ENCODE measurements at regions not wholly inside any gene's neighbourhood (a gene's known extent, or its start where the extent isn't known, plus 50 kb on each side); places are given as distances from the start of the nearest gene placed in this dataset.

DNA sequence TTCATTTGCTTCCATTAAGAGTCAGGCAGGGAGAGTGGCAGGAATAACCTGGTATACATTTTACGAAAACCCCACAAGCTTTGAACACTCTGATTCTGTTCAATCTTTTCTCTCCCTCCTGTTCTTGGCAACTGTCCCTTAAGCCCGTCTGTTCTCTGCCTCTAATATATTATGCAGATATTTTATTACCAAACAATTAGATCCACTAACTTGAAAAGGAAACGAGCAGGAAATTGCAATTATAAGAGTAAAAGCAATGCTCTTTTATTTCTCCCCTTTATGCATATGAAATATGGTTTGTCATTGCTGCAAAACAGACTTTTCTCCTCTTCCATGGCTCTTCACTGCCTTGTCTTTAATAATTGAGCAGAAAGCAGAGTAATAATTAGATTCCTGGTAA, 149.1 kb upstream of the CELF4 start (continued):
- TF ChIP-seq CREB1 (IDR thresholded peaks at IDR 0.05) = no peak
- TF ChIP-seq JUND (IDR thresholded peaks at IDR 0.05; ENCODE audit: low read length) = no peak

DNA sequence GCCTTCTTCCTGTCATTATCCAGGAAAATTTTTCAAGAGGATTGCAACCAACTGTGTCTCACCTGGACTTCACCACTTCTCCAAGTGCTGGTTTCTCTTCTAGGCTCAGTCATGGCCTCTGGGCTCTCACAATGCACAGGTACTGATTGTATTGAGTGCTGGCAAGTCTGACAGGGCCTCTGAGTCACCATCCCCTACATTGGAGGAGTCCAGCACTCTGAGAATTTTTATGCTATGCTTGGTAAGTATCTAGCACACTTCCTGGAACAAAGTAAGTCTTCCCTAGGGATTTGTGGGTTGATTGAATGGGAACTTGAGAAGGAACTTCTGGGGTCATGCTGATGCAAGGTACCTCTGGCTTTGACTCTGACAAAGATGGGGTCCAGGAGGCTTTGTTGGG, 147.2 kb upstream of the CELF4 start:
- no peak for DNase-seq (ENCODE audit: low read depth in 1 of 2, low spot score in 2 of 2)
- no peaks in the 10 kb centered on the region for H3K23me2 ChIP-seq (ENCODE audit: low read depth, low read length)
- TF ChIP-seq ATF3 (IDR thresholded peaks at IDR 0.05; ENCODE audit: insufficient read depth, low read depth, low read length) (no peak), EZH2 (IDR thresholded peaks at IDR 0.05; ENCODE audit: low read depth, low read length, severe bottlenecking) (no peak), POLR2AphosphoS5 (IDR thresholded peaks at IDR 0.05; ENCODE audit: low read depth, low read length) (no peak), ZNF274 (IDR thresholded peaks at IDR 0.05; ENCODE audit: borderline replicate concordance, extremely low read depth, low read length) (no peak), CBX8 (IDR thresholded peaks at IDR 0.05; ENCODE audit: borderline replicate concordance, low read depth, low read length) (no peak), SIX5 (IDR thresholded peaks at IDR 0.05; ENCODE audit: low read depth, low read length) (no peak), EP300 (IDR thresholded peaks at IDR 0.05; ENCODE audit: borderline replicate concordance in 1 of 2, low read depth in 2 of 2, low read length in 2 of 2) (no peak), HDAC2 (IDR thresholded peaks at IDR 0.05; ENCODE audit: borderline replicate concordance in 1 of 2, low read depth in 2 of 2, low read length in 2 of 2) (no peak), HDAC6 (IDR thresholded peaks at IDR 0.05; ENCODE audit: low read depth, low read length) (no peak)

More for the DNA sequence above, 147.2 kb upstream of the CELF4 start:
- no peaks in the 10 kb centered on the region; a peak in 1 of 7 replicates for H3K4me1 ChIP-seq (replicated peaks in 1 of 4; ENCODE audit: control insufficient read depth in 3 of 4, insufficient read depth in 4 of 4, low read length in 3 of 4)
- POLR2A ChIA-PET (ENCODE audit: partially characterized antibody) = no interaction called here
- H3K23ac ChIP-seq (ENCODE audit: insufficient read length) = no peak overlapping the region
- no peak overlapping the region for H2BK120ac ChIP-seq (replicated peaks; ENCODE audit: low read depth, low read length)
- H3K18ac ChIP-seq (ENCODE audit: extremely low read depth, low read length) = no peak overlapping the region
- H3K27me3 ChIP-seq (replicated peaks in 1 of 4; ENCODE audit: control insufficient read depth in 3 of 4, extremely low read depth in 1 of 4, insufficient read depth in 3 of 4, low read length in 3 of 4) = no peaks in the 10 kb centered on the region
- H2BK15ac ChIP-seq (ENCODE audit: low read length) = no peak overlapping the region
- H3K27ac ChIP-seq (ENCODE audit: low read depth, low read length) = no peak overlapping the region
- no peak overlapping the region for H2BK20ac ChIP-seq (ENCODE audit: low read length)
- no peak overlapping the region for H2BK5ac ChIP-seq (ENCODE audit: low read depth, low read length)
- no peak overlapping the region for H3K4me2 ChIP-seq (ENCODE audit: insufficient read depth in 1 of 2, low read depth in 2 of 2, low read length in 2 of 2)
- H3K79me1 ChIP-seq (ENCODE audit: low read depth, low read length) = no peaks in the 10 kb centered on the region
- FAIRE-seq = no peak
- H4K8ac ChIP-seq (ENCODE audit: extremely low read depth, insufficient read depth, low read length) = no peak overlapping the region
- no peaks in the 10 kb centered on the region for H3K36me3 ChIP-seq (ENCODE audit: control insufficient read depth in 2 of 4, insufficient read depth in 4 of 4, low read length in 3 of 4)
- no peak overlapping the region for H3K4ac ChIP-seq (replicated peaks; ENCODE audit: insufficient read length, low read depth, low read length)
- H4K20me1 ChIP-seq (replicated peaks in 1 of 2; ENCODE audit: control insufficient read depth in 1 of 2, insufficient read depth in 2 of 2, low read length in 2 of 2) = no peaks in the 10 kb centered on the region
- H3K9me3 ChIP-seq (ENCODE audit: insufficient read depth in 2 of 2, low read depth in 1 of 2, low read length in 1 of 2) = no peaks in the 10 kb centered on the region
- no peak overlapping the region for H3K14ac ChIP-seq (ENCODE audit: insufficient read length)
- H3K9ac ChIP-seq (replicated peaks in 1 of 4; ENCODE audit: extremely low read depth in 1 of 4, low read depth in 3 of 4, low read length in 3 of 4) = no peak overlapping the region
- no peak overlapping the region for H4K91ac ChIP-seq (replicated peaks; ENCODE audit: insufficient read length, low read length)
- H3K79me2 ChIP-seq (ENCODE audit: control insufficient read depth in 1 of 2, insufficient read depth in 2 of 2, low read length in 2 of 2) = no peaks in the 10 kb centered on the region
- no peak overlapping the region for H4K5ac ChIP-seq (ENCODE audit: insufficient read length, low read depth, low read length)
- no peak overlapping the region for H2AFZ ChIP-seq (ENCODE audit: low read length)
- no peak overlapping the region for H3K56ac ChIP-seq (replicated peaks; ENCODE audit: insufficient read length, low read depth, low read length)
- no peak overlapping the region for H3K4me3 ChIP-seq (ENCODE audit: extremely low read depth in 1 of 4, insufficient read depth in 2 of 4, low read depth in 3 of 4, low read length in 4 of 4)
- no peak overlapping the region for H2BK12ac ChIP-seq (ENCODE audit: low read depth, low read length)
- H2AK5ac ChIP-seq (ENCODE audit: low read depth, low read length) = no peak overlapping the region
- CTCF ChIA-PET (ENCODE audit: partially characterized antibody) = no interaction called here

Data from H1 (cell line).